CD4-positive, alpha-beta T cell (primary cell): ENCODE measurements at regions not wholly inside any gene's neighbourhood (a gene's known extent, or its start where the extent isn't known, plus 50 kb on each side); places are given as distances from the start of the nearest gene placed in this dataset.
"Not testable (repeated sequence)": the region's sequence is repeated elsewhere in the genome, so short reads cannot be mapped to it uniquely, and the experiment has no call there.

Experiments used
- ATAC-seq: fragments of 200-7000 bp; cut with Tn5 transposase; one replicate; pipeline ENCODE4 v1.10.0; 2022; ENCODE audit warnings: mild to moderate bottlenecking; ENCODE audit not compliant: poor library complexity
- CTCF ChIA-PET: fragments of 350-600 bp; sonication (Branson Sonifier 250); formaldehyde crosslinking; loops from one replicate; lab custom pipeline; 2021; ENCODE audit warnings: antibody characterized with exemption, inconsistent platforms; lab: Charles Lee
- POLR2A ChIA-PET: fragments of 350-600 bp; sonication (Branson Sonifier 250); formaldehyde crosslinking; loops from one replicate; lab custom pipeline; 2021; ENCODE audit warnings: antibody characterized with exemption, inconsistent platforms; lab: Charles Lee
- DNase-seq, 14 experiments: peaks; one replicate each; pipeline ENCODE4 v3.0.0-alpha.2; 2013 to 2020; ENCODE audit warnings: mixed read lengths in 2 of 14
- H3K27ac ChIP-seq, 2 donors: one replicate each; pipeline versions ENCODE4 v1.5.1 to v1.7.0; 2013; ENCODE audit warnings: low read length in 2 of 2, low read depth in 1 of 2, mild to moderate bottlenecking in 1 of 2
- H3K27me3 ChIP-seq, 2 experiments: 1 replicate in 1 of 2; 2 replicates in 1 of 2; pipeline versions ENCODE4 v1.6.1 to v1.7.0; 2013; ENCODE audit warnings: low read length in 2 of 2, control low read depth in 1 of 2, mild to moderate bottlenecking in 1 of 2, moderate library complexity in 1 of 2; ENCODE audit not compliant: insufficient read depth in 2 of 2, control insufficient read depth in 1 of 2
- H3K36me3 ChIP-seq: one replicate; pipeline ENCODE4 v1.6.1; 2013; ENCODE audit warnings: low read length, control low read depth; ENCODE audit not compliant: insufficient read depth
- H3K4me1 ChIP-seq: one replicate; pipeline ENCODE4 v1.6.1; 2013; ENCODE audit warnings: low read length, control low read depth; ENCODE audit not compliant: insufficient read depth
- H3K4me3 ChIP-seq: one replicate; pipeline ENCODE4 v1.5.1; 2013; ENCODE audit warnings: mild to moderate bottlenecking, low read length, moderate library complexity
- H3K9me3 ChIP-seq, 2 experiments: 1 replicate in 1 of 2; 2 replicates in 1 of 2; pipeline versions ENCODE4 v1.6.1 to v1.7.0; 2013; ENCODE audit warnings: low read length in 2 of 2, mild to moderate bottlenecking in 2 of 2, control low read depth in 1 of 2, moderate library complexity in 1 of 2; ENCODE audit not compliant: control insufficient read depth in 1 of 2, insufficient read depth in 1 of 2
- H3K27ac Mint-ChIP-seq: one replicate; pipeline ENCODE4 v1.8.0; 2020; ENCODE audit warnings: mixed read lengths
- H3K27me3 Mint-ChIP-seq: one replicate; pipeline ENCODE4 v1.8.0; 2021; ENCODE audit warnings: mixed read lengths
- H3K36me3 Mint-ChIP-seq: one replicate; pipeline ENCODE4 v1.8.0; 2021; ENCODE audit warnings: low read depth, mixed read lengths
- H3K4me1 Mint-ChIP-seq: one replicate; pipeline ENCODE4 v1.8.0; 2021; ENCODE audit warnings: low read depth, mixed read lengths
- H3K4me3 Mint-ChIP-seq: one replicate; pipeline ENCODE4 v1.8.0; 2020; ENCODE audit warnings: mild to moderate bottlenecking, mixed read lengths
- H3K9me3 Mint-ChIP-seq: one replicate; pipeline ENCODE4 v1.8.0; 2020; ENCODE audit warnings: mixed read lengths
- CTCF ChIP-seq: fragments of 200-600 bp; IDR thresholded peaks from one replicate; pipeline ENCODE4 v1.8.0; 2022; ENCODE audit warnings: antibody characterized with exemption, mild to moderate bottlenecking
- intact Hi-C, 2 experiments: fragments of 100-400 bp; cut with DNase I in 1 of 2; cut with micrococcal nuclease in 1 of 2; formaldehyde crosslinking; loops; one replicate each; pipeline versions ENCODE4 v1.15.1 to v1.9.0; 2023 to 2025; cut with DNase I, micrococcal nuclease

- intact Hi-C loops: no loop called here
- CTCF ChIA-PET: no interaction called here
- ATAC-seq: no peak
These were observed 949.4 kb upstream of the GJE1 start for GRCh38 chr6:141183368-141183767.

GRCh38 chr6:141175458-141175857 is 957.3 kb upstream of the GJE1 start:
- H3K9me3 ChIP-seq, H3K27me3 Mint-ChIP-seq, H3K4me3 Mint-ChIP-seq, H3K27me3 ChIP-seq, H3K36me3 ChIP-seq, ATAC-seq, H3K4me3 ChIP-seq, H3K4me1 Mint-ChIP-seq, intact Hi-C loops, POLR2A ChIA-PET, H3K27ac ChIP-seq, H3K36me3 Mint-ChIP-seq, DNase-seq, H3K9me3 Mint-ChIP-seq, H3K27ac Mint-ChIP-seq, CTCF ChIA-PET, H3K4me1 ChIP-seq: not testable (repeated sequence)

More at GRCh38 chr6:141183368-141183767, 949.4 kb upstream of the GJE1 start:
- no peak overlapping the region for H3K27ac Mint-ChIP-seq
- DNase-seq: no peak
- Histone ChIP-seq H3K27ac (no peak overlapping the region), H3K4me1 (no peaks in the 10 kb centered on the region), H3K4me3 (no peak overlapping the region), H3K27me3 (no peaks in the 10 kb centered on the region), H3K36me3 (no peaks in the 10 kb centered on the region), H3K9me3 (peaks cover 8 to 13% of the 10 kb centered on the region in 2 experiments)
- POLR2A ChIA-PET: no interaction called here
- peaks cover 6% of the 10 kb centered on the region for H3K9me3 Mint-ChIP-seq
- H3K4me3 Mint-ChIP-seq: no peak overlapping the region
- no peaks in the 10 kb centered on the region for H3K27me3 Mint-ChIP-seq
- no peaks in the 10 kb centered on the region for H3K4me1 Mint-ChIP-seq
- H3K36me3 Mint-ChIP-seq: no peaks in the 10 kb centered on the region
- no peak for TF ChIP-seq CTCF

GRCh38 chr6:141174932-141175331 is 957.8 kb upstream of the GJE1 start:
- no peaks in the 10 kb centered on the region for H3K27me3 Mint-ChIP-seq
- no peak overlapping the region for H3K4me3 Mint-ChIP-seq
- Histone ChIP-seq H3K9me3 (no peaks in the 10 kb centered on the region), H3K27ac (no peak overlapping the region), H3K27me3 (no peaks in the 10 kb centered on the region), H3K4me1 (no peaks in the 10 kb centered on the region), H3K36me3 (no peaks in the 10 kb centered on the region), H3K4me3 (no peak overlapping the region)
- no peak for TF ChIP-seq CTCF
- ChIA-PET POLR2A (no interaction called here), CTCF (no interaction called here)
- H3K36me3 Mint-ChIP-seq: no peaks in the 10 kb centered on the region
- H3K4me1 Mint-ChIP-seq: no peaks in the 10 kb centered on the region
- ATAC-seq (no peak), DNase-seq (no peak)
- intact Hi-C loops: no loop called here
- H3K9me3 Mint-ChIP-seq: no peaks in the 10 kb centered on the region
- H3K27ac Mint-ChIP-seq: no peak overlapping the region

GRCh38 chr6:141173529-141173928 is 959.2 kb upstream of the GJE1 start:
- Mint-ChIP-seq H3K4me1 (no peaks in the 10 kb centered on the region), H3K27ac (no peak overlapping the region), H3K27me3 (no peaks in the 10 kb centered on the region), H3K36me3 (no peaks in the 10 kb centered on the region), H3K4me3 (no peak overlapping the region), H3K9me3 (no peaks in the 10 kb centered on the region)
- Histone ChIP-seq H3K4me3 (no peak overlapping the region), H3K4me1 (no peaks in the 10 kb centered on the region), H3K9me3 (no peaks in the 10 kb centered on the region), H3K27me3 (no peaks in the 10 kb centered on the region), H3K27ac (no peak overlapping the region), H3K36me3 (no peaks in the 10 kb centered on the region)
- intact Hi-C loops: no loop called here
- DNase-seq (no peak), ATAC-seq (no peak)
- no peak for TF ChIP-seq CTCF
- ChIA-PET CTCF (no interaction called here), POLR2A (no interaction called here)
